Sigmoid colon (tissue), 6 donors: ENCODE measurements at regions not wholly inside any gene's neighbourhood (a gene's known extent, or its start where the extent isn't known, plus 50 kb on each side); places are given as distances from the start of the nearest gene placed in this dataset.

ENCODE experiments used
- DNase-seq: peaks from one replicate; pipeline ENCODE4 v3.0.0-alpha.2; 2019
- H3K27ac ChIP-seq, 4 donors: fragments of 200-600 bp; sonication (generic); one replicate each; pipeline ENCODE4 v1.5.1; 2016 to 2019; ENCODE audit warnings: mild to moderate bottlenecking in 1 of 4
- H3K27me3 ChIP-seq, 3 donors: fragments of 200-600 bp; sonication (generic); one replicate each; pipeline ENCODE4 v1.5.1; 2019; ENCODE audit warnings: mild to moderate bottlenecking in 1 of 3
- H3K36me3 ChIP-seq, 4 donors: fragments of 200-600 bp; sonication (generic); one replicate each; pipeline ENCODE4 v1.5.1; 2016 to 2019
- H3K4me1 ChIP-seq, 4 donors: fragments of 200-600 bp; sonication (generic); one replicate each; pipeline ENCODE4 v1.5.1; 2017 to 2019
- H3K4me3 ChIP-seq, 4 donors: fragments of 200-600 bp; sonication (generic); one replicate each; pipeline ENCODE4 v1.5.1; 2017 to 2019; ENCODE audit warnings: mild to moderate bottlenecking in 2 of 4, moderate library complexity in 1 of 4
- H3K9me3 ChIP-seq, 4 donors: fragments of 200-600 bp in 3 of 4; sonication (generic) in 3 of 4; one replicate each; pipeline versions ENCODE4 v1.5.1 to v1.6.1; 2013 to 2019
- EP300 ChIP-seq, 4 donors: sonication (generic); formaldehyde crosslinking; IDR thresholded peaks; one replicate each; pipeline ENCODE4 v1.6.1; 2017; ENCODE audit warnings: antibody characterized with exemption in 4 of 4
- POLR2A ChIP-seq, 2 donors: fragments of 450-650 bp; IDR thresholded peaks; one replicate each; pipeline ENCODE4 v1.6.1; 2016; ENCODE audit warnings: antibody characterized with exemption in 2 of 2, mild to moderate bottlenecking in 2 of 2, moderate library complexity in 2 of 2
- POLR2AphosphoS5 ChIP-seq, 4 donors: sonication (generic); formaldehyde crosslinking; IDR thresholded peaks; one replicate each; pipeline ENCODE4 v1.6.1; 2017; ENCODE audit warnings: antibody characterized with exemption in 4 of 4
- WGBS, 2 donors: extraction: QIAGEN DNeasy Blood & Tissue Kit; methylation state at CpG; one replicate each; pipeline ENCODE4 v1.1.7; 2013; 5-methylcytosine and 5-hydroxymethylcytosine counted together
- intact Hi-C: fragments of 100-400 bp; cut with DNase I; formaldehyde crosslinking; loops from one replicate; pipeline ENCODE4 v1.15.1; 2023
- TF ChIP-seq, protein P1 (sequence below), 4 experiments: fragments of 450-650 bp in 3 of 4; fragments of 200-600 bp in 1 of 4; IDR thresholded peaks; one replicate each; pipeline ENCODE4 v1.5.1; 2016 to 2019; ENCODE audit warnings: antibody characterized with exemption in 4 of 4, mild to moderate bottlenecking in 3 of 4, moderate library complexity in 2 of 4
- donor health status: healthy with polysubstance abuse.
- donor health status: healthy.

DNA sequence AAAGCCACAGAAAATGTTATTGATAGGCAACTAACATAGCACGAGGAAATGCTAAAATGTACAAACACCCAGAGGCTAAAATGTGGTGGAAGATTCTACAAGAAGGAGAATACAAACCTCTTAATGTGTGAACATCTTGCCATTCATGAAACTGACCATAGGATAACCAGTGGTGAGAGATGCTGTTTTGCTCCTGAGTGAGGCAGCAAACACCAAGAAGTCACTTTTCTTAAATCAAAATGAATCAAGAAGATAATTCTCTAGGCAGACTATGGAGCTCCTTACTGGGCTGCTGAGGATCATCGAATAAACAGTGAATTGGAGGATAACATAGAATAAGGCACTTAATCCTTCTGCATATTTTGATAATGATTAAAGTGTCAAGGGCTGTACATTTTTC is 375.4 kb upstream of the SLITRK6 start:
- H3K4me1 ChIP-seq, result no peaks in the 10 kb centered on the region
- no peak overlapping the region for H3K4me3 ChIP-seq
- WGBS, 2 donors, result 65 to 72% methylated on average over 2 of the region's 2 CpGs
- no peaks in the 10 kb centered on the region for H3K9me3 ChIP-seq
- no peak overlapping the region for H3K27ac ChIP-seq
- H3K27me3 ChIP-seq, result no peaks in the 10 kb centered on the region
- intact Hi-C loops, result no loop called here
- no peaks in the 10 kb centered on the region for H3K36me3 ChIP-seq
- no peak for DNase-seq
- no peak for TF ChIP-seq EP300 (IDR thresholded peaks at IDR 0.05)
- no peak for TF ChIP-seq POLR2AphosphoS5 (IDR thresholded peaks at IDR 0.05)

DNA sequence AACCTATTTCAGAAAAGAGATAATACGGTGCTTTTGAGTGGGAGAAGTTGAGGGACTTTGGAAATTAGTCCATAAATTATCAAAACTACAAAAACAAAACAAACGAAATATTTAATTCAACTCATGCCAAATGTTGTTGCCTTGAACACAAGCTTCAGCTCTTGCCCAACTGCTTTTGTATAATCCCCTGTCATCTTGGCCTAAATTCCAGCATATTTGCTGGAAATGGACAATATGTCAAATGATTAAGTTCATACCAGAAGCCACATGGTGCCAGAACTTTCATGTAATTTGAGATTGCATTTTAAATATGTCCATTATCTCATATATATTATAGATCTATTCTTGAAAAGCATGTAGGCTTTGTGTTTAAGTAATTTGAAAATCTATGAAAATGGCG is 373.7 kb upstream of the SLITRK6 start:
- Histone ChIP-seq H3K36me3 (no peaks in the 10 kb centered on the region), H3K4me1 (no peaks in the 10 kb centered on the region), H3K4me3 (no peak overlapping the region), H3K9me3 (no peaks in the 10 kb centered on the region), H3K27me3 (no peaks in the 10 kb centered on the region), H3K27ac (no peak overlapping the region)
- TF ChIP-seq, protein P1, sequence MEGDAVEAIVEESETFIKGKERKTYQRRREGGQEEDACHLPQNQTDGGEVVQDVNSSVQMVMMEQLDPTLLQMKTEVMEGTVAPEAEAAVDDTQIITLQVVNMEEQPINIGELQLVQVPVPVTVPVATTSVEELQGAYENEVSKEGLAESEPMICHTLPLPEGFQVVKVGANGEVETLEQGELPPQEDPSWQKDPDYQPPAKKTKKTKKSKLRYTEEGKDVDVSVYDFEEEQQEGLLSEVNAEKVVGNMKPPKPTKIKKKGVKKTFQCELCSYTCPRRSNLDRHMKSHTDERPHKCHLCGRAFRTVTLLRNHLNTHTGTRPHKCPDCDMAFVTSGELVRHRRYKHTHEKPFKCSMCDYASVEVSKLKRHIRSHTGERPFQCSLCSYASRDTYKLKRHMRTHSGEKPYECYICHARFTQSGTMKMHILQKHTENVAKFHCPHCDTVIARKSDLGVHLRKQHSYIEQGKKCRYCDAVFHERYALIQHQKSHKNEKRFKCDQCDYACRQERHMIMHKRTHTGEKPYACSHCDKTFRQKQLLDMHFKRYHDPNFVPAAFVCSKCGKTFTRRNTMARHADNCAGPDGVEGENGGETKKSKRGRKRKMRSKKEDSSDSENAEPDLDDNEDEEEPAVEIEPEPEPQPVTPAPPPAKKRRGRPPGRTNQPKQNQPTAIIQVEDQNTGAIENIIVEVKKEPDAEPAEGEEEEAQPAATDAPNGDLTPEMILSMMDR (IDR thresholded peaks at IDR 0.05), result no peak
- no peak for TF ChIP-seq EP300 (IDR thresholded peaks at IDR 0.05)
- no peak for TF ChIP-seq POLR2A (IDR thresholded peaks at IDR 0.05)
- intact Hi-C loops, result no loop called here
- DNase-seq, result no peak
- 56 to 59% methylated on average over 3 of the region's 3 CpGs for WGBS, 2 donors

DNA sequence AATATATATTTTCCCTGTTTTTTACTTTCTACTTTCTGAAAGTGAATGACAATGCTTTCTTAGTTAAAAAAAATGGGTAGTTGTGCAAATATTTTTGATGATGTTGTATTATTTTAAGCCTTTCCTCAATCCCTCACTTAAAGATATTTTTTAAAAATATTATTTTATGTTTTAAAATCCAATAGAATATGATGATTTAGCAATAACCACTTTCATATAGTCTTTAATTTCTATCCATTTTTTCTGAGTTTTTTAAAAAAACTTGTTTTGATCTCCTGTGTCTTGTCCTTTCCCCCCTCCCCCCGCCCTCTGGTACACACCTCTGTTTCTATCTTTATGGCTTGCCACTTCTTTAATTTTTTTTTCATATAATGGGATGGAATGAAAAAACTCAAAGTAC is 362.0 kb upstream of the SLITRK6 start:
- Histone ChIP-seq H3K9me3 (no peaks in the 10 kb centered on the region), H3K4me3 (no peak overlapping the region), H3K27me3 (no peaks in the 10 kb centered on the region), H3K4me1 (no peaks in the 10 kb centered on the region), H3K36me3 (no peaks in the 10 kb centered on the region), H3K27ac (no peak overlapping the region)
- WGBS, 2 donors, result 39 to 72% methylated on average over 1 of the region's 1 CpG
- intact Hi-C loops, result no loop called here
- TF ChIP-seq POLR2A (IDR thresholded peaks at IDR 0.05) (no peak), POLR2AphosphoS5 (IDR thresholded peaks at IDR 0.05) (no peak), EP300 (IDR thresholded peaks at IDR 0.05) (no peak)
- TF ChIP-seq, protein P1 (IDR thresholded peaks at IDR 0.05), result no peak
- DNase-seq, result no peak

DNA sequence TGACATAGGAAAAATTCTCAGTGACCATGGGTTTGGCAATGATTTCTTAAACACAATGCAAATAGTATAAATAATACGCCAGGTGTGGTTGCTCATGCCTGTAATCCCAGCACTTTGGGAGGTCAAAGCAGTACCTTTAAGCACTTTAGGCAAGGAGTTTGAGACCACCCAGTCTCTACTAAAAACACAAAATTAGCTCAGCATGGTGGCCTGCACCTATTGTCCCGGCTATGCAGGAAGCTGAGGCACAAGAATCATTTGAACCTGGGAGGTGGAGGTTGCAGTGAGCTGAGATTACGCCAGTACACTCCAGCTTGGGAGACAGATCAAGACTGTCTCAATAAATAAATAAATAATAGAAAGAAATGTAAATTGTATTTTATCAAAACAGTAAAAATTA is 356.5 kb upstream of the SLITRK6 start:
- H3K4me1 ChIP-seq, result no peaks in the 10 kb centered on the region
- no peaks in the 10 kb centered on the region for H3K9me3 ChIP-seq
- 82 to 87% methylated on average over 3 of the region's 3 CpGs for WGBS, 2 donors
- H3K4me3 ChIP-seq, result no peak overlapping the region
- TF ChIP-seq, protein P1 (IDR thresholded peaks at IDR 0.05), result no peak
- no peak for TF ChIP-seq POLR2AphosphoS5 (IDR thresholded peaks at IDR 0.05)
- no peak for TF ChIP-seq POLR2A (IDR thresholded peaks at IDR 0.05)
- no peak for TF ChIP-seq EP300 (IDR thresholded peaks at IDR 0.05)
- H3K36me3 ChIP-seq, result no peaks in the 10 kb centered on the region
- no peak overlapping the region for H3K27ac ChIP-seq
- intact Hi-C loops, result no loop called here
- H3K27me3 ChIP-seq, result no peaks in the 10 kb centered on the region
- DNase-seq, result no peak

DNA sequence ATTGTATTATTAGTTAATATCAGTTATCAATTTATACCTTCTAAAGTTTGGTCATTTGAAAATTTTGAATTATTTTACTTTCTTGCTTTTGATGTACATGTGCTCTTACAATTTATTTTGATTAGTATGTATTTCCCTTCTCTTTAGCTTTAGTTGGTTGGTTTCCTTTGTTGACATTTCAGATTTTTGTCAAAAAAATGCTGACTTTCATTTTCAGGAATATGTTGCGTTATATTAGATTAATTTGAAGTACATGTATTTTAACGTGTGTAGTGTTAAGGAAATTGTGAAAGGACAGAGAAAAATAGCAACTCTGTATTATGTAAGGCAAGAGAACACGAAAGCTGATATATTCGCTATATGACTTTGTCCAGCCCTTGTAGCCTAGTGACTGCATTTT is 342.9 kb upstream of the SLITRK6 start:
- WGBS, 2 donors, result 82 to 86% methylated on average over 4 of the region's 4 CpGs
- Histone ChIP-seq H3K27ac (no peak overlapping the region), H3K27me3 (no peaks in the 10 kb centered on the region), H3K4me1 (no peaks in the 10 kb centered on the region), H3K36me3 (no peaks in the 10 kb centered on the region), H3K9me3 (peaks cover 0 to 2% (median 0%) of the 10 kb centered on the region in 4 donors), H3K4me3 (no peak overlapping the region)
- no peak for DNase-seq
- intact Hi-C loops, result no loop called here
- TF ChIP-seq EP300 (IDR thresholded peaks at IDR 0.05) (no peak), POLR2A (IDR thresholded peaks at IDR 0.05) (no peak), POLR2AphosphoS5 (IDR thresholded peaks at IDR 0.05) (no peak)
- TF ChIP-seq, protein P1 (IDR thresholded peaks at IDR 0.05), result no peak
